ENCODE measurements at regions not wholly inside any gene's neighbourhood (a gene's known extent, or its start where the extent isn't known, plus 50 kb on each side); places are given as distances from the start of the nearest gene placed in this dataset.

DNA sequence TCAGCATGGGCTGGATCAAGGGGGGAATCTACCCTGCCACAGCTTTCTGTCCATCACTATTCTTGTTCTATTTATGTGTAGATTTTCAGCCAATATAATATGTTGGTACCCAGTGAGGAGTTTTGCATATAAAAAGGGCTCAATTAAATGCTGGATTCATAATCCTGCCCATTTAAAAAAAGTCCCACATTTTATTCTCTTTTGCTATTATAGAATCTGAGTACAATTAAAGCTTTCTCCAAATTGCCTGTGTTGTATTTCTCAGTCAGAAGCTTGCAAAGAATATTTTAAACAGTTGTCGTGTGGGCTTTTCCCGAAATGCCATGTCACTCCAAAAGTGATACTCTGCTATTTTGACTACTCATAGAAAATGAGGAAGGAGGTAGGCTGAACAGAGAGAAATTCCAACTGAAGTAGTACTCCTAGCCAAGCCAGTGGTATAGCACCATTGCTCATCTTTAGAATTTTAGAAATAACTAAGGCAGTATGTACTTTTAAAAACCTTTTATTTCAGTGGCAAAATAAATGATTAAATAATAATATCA, 108.3 kb upstream of the HDAC9 start (continued):
- TF ChIP-seq, protein P1, sequence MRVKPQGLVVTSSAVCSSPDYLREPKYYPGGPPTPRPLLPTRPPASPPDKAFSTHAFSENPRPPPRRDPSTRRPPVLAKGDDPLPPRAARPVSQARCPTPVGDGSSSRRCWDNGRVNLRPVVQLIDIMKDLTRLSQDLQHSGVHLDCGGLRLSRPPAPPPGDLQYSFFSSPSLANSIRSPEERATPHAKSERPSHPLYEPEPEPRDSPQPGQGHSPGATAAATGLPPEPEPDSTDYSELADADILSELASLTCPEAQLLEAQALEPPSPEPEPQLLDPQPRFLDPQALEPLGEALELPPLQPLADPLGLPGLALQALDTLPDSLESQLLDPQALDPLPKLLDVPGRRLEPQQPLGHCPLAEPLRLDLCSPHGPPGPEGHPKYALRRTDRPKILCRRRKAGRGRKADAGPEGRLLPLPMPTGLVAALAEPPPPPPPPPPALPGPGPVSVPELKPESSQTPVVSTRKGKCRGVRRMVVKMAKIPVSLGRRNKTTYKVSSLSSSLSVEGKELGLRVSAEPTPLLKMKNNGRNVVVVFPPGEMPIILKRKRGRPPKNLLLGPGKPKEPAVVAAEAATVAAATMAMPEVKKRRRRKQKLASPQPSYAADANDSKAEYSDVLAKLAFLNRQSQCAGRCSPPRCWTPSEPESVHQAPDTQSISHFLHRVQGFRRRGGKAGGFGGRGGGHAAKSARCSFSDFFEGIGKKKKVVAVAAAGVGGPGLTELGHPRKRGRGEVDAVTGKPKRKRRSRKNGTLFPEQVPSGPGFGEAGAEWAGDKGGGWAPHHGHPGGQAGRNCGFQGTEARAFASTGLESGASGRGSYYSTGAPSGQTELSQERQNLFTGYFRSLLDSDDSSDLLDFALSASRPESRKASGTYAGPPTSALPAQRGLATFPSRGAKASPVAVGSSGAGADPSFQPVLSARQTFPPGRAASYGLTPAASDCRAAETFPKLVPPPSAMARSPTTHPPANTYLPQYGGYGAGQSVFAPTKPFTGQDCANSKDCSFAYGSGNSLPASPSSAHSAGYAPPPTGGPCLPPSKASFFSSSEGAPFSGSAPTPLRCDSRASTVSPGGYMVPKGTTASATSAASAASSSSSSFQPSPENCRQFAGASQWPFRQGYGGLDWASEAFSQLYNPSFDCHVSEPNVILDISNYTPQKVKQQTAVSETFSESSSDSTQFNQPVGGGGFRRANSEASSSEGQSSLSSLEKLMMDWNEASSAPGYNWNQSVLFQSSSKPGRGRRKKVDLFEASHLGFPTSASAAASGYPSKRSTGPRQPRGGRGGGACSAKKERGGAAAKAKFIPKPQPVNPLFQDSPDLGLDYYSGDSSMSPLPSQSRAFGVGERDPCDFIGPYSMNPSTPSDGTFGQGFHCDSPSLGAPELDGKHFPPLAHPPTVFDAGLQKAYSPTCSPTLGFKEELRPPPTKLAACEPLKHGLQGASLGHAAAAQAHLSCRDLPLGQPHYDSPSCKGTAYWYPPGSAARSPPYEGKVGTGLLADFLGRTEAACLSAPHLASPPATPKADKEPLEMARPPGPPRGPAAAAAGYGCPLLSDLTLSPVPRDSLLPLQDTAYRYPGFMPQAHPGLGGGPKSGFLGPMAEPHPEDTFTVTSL (CRISPR knock-in tag; IDR thresholded peaks at IDR 0.05; ENCODE audit: borderline replicate concordance) = no peak

GRCh38 chr7:18390535-18390907, 105.0 kb upstream of the HDAC9 start:
- H3K4me1 ChIP-seq (ENCODE audit: insufficient read depth, low read length) = no peaks in the 10 kb centered on the region
- TF ChIP-seq ZNF441 (CRISPR knock-in tag; IDR thresholded peaks at IDR 0.05; ENCODE audit: borderline replicate concordance) = no peak
- TF ChIP-seq KMT2B (CRISPR knock-in tag; IDR thresholded peaks at IDR 0.05) = no peak
- TF ChIP-seq ZHX1 (CRISPR knock-in tag; IDR thresholded peaks at IDR 0.05; ENCODE audit: low read depth) = no peak
- no peak for TF ChIP-seq NR2C2 (CRISPR knock-in tag; IDR thresholded peaks at IDR 0.05; ENCODE audit: borderline replicate concordance)
- TF ChIP-seq SATB2 (CRISPR knock-in tag; IDR thresholded peaks at IDR 0.05) = no peak
- TF ChIP-seq, protein P2, sequence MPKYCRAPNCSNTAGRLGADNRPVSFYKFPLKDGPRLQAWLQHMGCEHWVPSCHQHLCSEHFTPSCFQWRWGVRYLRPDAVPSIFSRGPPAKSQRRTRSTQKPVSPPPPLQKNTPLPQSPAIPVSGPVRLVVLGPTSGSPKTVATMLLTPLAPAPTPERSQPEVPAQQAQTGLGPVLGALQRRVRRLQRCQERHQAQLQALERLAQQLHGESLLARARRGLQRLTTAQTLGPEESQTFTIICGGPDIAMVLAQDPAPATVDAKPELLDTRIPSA (CRISPR knock-in tag; IDR thresholded peaks at IDR 0.05; ENCODE audit: borderline replicate concordance) = no peak
- TF ChIP-seq HNF4G (IDR thresholded peaks at IDR 0.05; ENCODE audit: borderline replicate concordance, low read depth, low read length) = no peak
- no peak for TF ChIP-seq HNF4G (CRISPR knock-in tag; IDR thresholded peaks at IDR 0.05; ENCODE audit: borderline replicate concordance, low read depth)
- TF ChIP-seq PCBP2 (optimal IDR thresholded peaks at IDR 0.05; ENCODE audit: low read depth, low read length, poor library complexity, severe bottlenecking) = no peak
- no peak for TF ChIP-seq ZNF720 (CRISPR knock-in tag; IDR thresholded peaks at IDR 0.05)
- TF ChIP-seq ZNF10 (CRISPR knock-in tag; IDR thresholded peaks at IDR 0.05; ENCODE audit: borderline replicate concordance, low read depth) = no peak
- TF ChIP-seq ZZZ3 (CRISPR knock-in tag; IDR thresholded peaks at IDR 0.05; ENCODE audit: borderline replicate concordance) = no peak
- no peak for TF ChIP-seq JUN (CRISPR knock-in tag; IDR thresholded peaks at IDR 0.05)

More at GRCh38 chr7:18390535-18390907, 105.0 kb upstream of the HDAC9 start:
- no peak for ATAC-seq
- Histone ChIP-seq H3K27ac (ENCODE audit: extremely low read length, insufficient read depth, low read length) (no peak overlapping the region), H3K9ac (ENCODE audit: insufficient read depth, low read depth, low read length) (no peak overlapping the region), H3K79me2 (ENCODE audit: insufficient read depth, low read length) (no peaks in the 10 kb centered on the region), H3K36me3 (replicated peaks in 1 of 2; ENCODE audit: control insufficient read depth in 1 of 2, insufficient read depth in 2 of 2, low read length in 2 of 2) (no peaks in the 10 kb centered on the region), H4K20me1 (ENCODE audit: insufficient read depth, low read length) (no peaks in the 10 kb centered on the region), H3K9me3 (ENCODE audit: low read length) (no peaks in the 10 kb centered on the region), H2AFZ (ENCODE audit: low read length) (no peak overlapping the region), H3K4me2 (ENCODE audit: low read depth, low read length) (no peak overlapping the region), H3K4me3 (replicated peaks in 1 of 3; ENCODE audit: insufficient read depth in 1 of 3, low read depth in 2 of 3, low read length in 3 of 3) (no peak overlapping the region), H3K27me3 (ENCODE audit: control insufficient read depth in 1 of 2, insufficient read depth in 2 of 2, low read length in 2 of 2) (no peaks in the 10 kb centered on the region)
- no peak for FAIRE-seq
- intact Hi-C loops (cut with micrococcal nuclease; ENCODE audit: unreplicated experiment) = no loop called here
- in situ Hi-C loops (cut with HindIII; ENCODE audit: extremely low pct_ligation_motif_present, low pct_unique_long_range_greater_than_20kb) = no loop called here
- BruUV-seq (replicated peaks) = no TSS peak
- no peak for DNase-seq (ENCODE audit: low spot score)
- POLR2A ChIA-PET = no interaction called here
- CTCF ChIA-PET (ENCODE audit: low intra/inter-chr PET ratio, low total read pairs) = no interaction called here
- 14% methylated on average over 3 of the region's 3 CpGs for WGBS (ENCODE audit: low lambda C conversion rate)
